ENCODE measurements at regions not wholly inside any gene's neighbourhood (a gene's known extent, or its start where the extent isn't known, plus 50 kb on each side); places are given as distances from the start of the nearest gene placed in this dataset.

DNA sequence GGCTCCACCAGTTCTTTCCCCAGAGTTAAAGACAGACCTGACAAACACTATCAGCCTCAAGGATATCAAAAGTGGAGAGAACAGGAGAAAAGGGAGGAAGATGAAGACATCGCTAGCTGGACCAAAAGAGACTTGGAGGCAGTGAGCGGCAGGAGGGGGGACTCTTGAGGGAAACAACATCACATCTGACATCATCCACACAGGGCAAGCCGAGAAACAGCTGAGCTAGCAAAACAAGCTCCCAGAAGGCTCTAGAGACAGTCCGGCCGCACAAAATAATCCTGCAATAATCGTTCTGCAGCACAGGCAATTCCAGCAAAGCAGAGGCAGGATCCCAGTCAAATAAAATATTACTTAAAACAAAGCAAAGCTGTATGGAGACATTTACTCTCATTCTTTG lies 239.8 kb downstream of the EN1 start:
- TF ChIP-seq NR3C1 (IDR thresholded peaks at IDR 0.05) (no peak), HOXB13 (CRISPR knock-in tag; IDR thresholded peaks at IDR 0.05; ENCODE audit: low read depth) (no peak), RARB (CRISPR knock-in tag; IDR thresholded peaks at IDR 0.05) (no peak), MAFK (IDR thresholded peaks at IDR 0.05; ENCODE audit: partially characterized antibody) (peak; percentile 71), TP53 (CRISPR knock-in tag; IDR thresholded peaks at IDR 0.05) (no peak), KDM1A (IDR thresholded peaks at IDR 0.05; ENCODE audit: low read depth) (no peak), NPAS2 (CRISPR knock-in tag; IDR thresholded peaks at IDR 0.05; ENCODE audit: borderline replicate concordance) (no peak)
- TF ChIP-seq, protein P1, sequence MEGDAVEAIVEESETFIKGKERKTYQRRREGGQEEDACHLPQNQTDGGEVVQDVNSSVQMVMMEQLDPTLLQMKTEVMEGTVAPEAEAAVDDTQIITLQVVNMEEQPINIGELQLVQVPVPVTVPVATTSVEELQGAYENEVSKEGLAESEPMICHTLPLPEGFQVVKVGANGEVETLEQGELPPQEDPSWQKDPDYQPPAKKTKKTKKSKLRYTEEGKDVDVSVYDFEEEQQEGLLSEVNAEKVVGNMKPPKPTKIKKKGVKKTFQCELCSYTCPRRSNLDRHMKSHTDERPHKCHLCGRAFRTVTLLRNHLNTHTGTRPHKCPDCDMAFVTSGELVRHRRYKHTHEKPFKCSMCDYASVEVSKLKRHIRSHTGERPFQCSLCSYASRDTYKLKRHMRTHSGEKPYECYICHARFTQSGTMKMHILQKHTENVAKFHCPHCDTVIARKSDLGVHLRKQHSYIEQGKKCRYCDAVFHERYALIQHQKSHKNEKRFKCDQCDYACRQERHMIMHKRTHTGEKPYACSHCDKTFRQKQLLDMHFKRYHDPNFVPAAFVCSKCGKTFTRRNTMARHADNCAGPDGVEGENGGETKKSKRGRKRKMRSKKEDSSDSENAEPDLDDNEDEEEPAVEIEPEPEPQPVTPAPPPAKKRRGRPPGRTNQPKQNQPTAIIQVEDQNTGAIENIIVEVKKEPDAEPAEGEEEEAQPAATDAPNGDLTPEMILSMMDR (IDR thresholded peaks at IDR 0.05): no peak
- Histone ChIP-seq H3K9me3 (no peaks in the 10 kb centered on the region), H3K4me3 (no peak overlapping the region), H3K27ac (no peak overlapping the region), H3K4me2 (no peak overlapping the region), H3K4me1 (no peaks in the 10 kb centered on the region)
- ATAC-seq (no peak), DNase-seq (ENCODE audit: low read depth in 1 of 2, low spot score in 1 of 2) (no peak), FAIRE-seq (no peak)
- WGBS (ENCODE audit: missing lambda C conversion rate): 13% methylated on average over 6 of the region's 6 CpGs
- CTCF ChIA-PET: interaction anchor here (2.3 kb wide), 1 partner anchor 248 kb away, joined by 8 read pairs; no protein-coding TSS in a partner anchor
- POLR2A ChIA-PET: no interaction called here

DNA sequence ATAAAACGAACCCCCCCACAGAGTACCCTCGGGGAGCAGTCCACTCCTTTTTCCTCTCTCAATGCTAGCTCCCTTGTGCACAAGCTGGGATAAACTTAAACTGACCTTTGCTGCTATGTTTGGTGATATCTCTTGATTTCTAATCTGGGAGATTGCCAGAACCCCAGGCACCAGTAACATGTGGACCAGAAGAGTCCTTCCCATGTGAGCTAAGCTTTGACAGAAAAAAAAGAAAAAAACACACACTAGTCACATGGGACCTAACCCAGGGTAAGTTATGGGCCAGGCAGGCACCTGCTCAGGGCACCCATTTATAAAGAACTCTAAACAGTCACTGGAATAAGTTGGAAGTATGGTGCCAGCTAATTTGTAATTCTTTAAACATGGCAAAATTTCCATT lies 242.6 kb downstream of the EN1 start:
- ATAC-seq: no peak
- POLR2A ChIA-PET: no interaction called here
- CTCF ChIA-PET: no interaction called here
- Histone ChIP-seq H3K9me3 (no peaks in the 10 kb centered on the region; the same call in 1 of the 3 replicates), H3K27ac (no peak overlapping the region), H3K4me1 (no peaks in the 10 kb centered on the region), H3K4me2 (no peak overlapping the region), H3K4me3 (no peak overlapping the region)
- 0% methylated on average over 2 of the region's 2 CpGs for WGBS (ENCODE audit: missing lambda C conversion rate)
- DNase-seq (ENCODE audit: low read depth in 1 of 2, low spot score in 1 of 2): no peak
- TF ChIP-seq CHD2 (IDR thresholded peaks at IDR 0.05; ENCODE audit: low read length, partially characterized antibody): no peak
- TF ChIP-seq, protein P2, sequence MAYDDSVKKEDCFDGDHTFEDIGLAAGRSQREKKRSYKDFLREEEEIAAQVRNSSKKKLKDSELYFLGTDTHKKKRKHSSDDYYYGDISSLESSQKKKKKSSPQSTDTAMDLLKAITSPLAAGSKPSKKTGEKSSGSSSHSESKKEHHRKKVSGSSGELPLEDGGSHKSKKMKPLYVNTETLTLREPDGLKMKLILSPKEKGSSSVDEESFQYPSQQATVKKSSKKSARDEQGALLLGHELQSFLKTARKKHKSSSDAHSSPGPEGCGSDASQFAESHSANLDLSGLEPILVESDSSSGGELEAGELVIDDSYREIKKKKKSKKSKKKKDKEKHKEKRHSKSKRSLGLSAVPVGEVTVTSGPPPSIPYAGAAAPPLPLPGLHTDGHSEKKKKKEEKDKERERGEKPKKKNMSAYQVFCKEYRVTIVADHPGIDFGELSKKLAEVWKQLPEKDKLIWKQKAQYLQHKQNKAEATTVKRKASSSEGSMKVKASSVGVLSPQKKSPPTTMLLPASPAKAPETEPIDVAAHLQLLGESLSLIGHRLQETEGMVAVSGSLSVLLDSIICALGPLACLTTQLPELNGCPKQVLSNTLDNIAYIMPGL (CRISPR knock-in tag; IDR thresholded peaks at IDR 0.05; ENCODE audit: borderline replicate concordance): no peak
- TF ChIP-seq HOXB5 (CRISPR knock-in tag; IDR thresholded peaks at IDR 0.05): no peak
- TF ChIP-seq ZSCAN20 (CRISPR knock-in tag; IDR thresholded peaks at IDR 0.05): no peak
- TF ChIP-seq, protein P3, sequence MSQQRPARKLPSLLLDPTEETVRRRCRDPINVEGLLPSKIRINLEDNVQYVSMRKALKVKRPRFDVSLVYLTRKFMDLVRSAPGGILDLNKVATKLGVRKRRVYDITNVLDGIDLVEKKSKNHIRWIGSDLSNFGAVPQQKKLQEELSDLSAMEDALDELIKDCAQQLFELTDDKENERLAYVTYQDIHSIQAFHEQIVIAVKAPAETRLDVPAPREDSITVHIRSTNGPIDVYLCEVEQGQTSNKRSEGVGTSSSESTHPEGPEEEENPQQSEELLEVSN (IDR thresholded peaks at IDR 0.05; ENCODE audit: borderline replicate concordance, low read depth): no peak
- no peak for TF ChIP-seq MAFK (IDR thresholded peaks at IDR 0.05; ENCODE audit: partially characterized antibody)
- no peak for TF ChIP-seq HDAC2 (IDR thresholded peaks at IDR 0.05)
- FAIRE-seq: no peak

DNA sequence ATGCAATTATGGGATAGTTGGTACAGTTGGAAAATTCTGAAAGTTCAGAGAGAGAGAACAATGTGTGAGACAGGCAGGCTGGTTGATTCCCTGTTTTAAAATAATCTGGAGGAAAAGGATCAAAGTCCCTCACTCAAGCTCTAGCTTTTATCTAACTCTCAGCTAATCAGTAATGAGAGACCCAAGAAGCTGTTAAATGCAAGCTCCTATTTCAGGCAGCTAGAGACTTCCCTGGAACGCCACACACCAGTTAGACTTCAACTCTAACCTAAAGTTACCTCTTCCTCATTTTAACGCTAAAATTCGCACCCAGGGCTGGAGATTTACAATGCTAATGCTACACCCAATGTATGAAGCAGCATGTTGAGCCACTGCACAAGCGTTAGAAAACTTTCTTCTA lies 243.1 kb downstream of the EN1 start:
- DNase-seq (ENCODE audit: low read depth in 1 of 2, low spot score in 1 of 2) (no peak), ATAC-seq (no peak), FAIRE-seq (no peak)
- TF ChIP-seq, protein P4, sequence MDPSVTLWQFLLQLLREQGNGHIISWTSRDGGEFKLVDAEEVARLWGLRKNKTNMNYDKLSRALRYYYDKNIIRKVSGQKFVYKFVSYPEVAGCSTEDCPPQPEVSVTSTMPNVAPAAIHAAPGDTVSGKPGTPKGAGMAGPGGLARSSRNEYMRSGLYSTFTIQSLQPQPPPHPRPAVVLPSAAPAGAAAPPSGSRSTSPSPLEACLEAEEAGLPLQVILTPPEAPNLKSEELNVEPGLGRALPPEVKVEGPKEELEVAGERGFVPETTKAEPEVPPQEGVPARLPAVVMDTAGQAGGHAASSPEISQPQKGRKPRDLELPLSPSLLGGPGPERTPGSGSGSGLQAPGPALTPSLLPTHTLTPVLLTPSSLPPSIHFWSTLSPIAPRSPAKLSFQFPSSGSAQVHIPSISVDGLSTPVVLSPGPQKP (IDR thresholded peaks at IDR 0.05; ENCODE audit: low read depth, low read length): no peak
- TF ChIP-seq EHF (CRISPR knock-in tag; IDR thresholded peaks at IDR 0.05) (no peak), KDM5A (IDR thresholded peaks at IDR 0.05) (no peak), BHLHE40 (IDR thresholded peaks at IDR 0.05; ENCODE audit: low read depth, low read length) (no peak), JUN (IDR thresholded peaks at IDR 0.05) (no peak), HOXA7 (CRISPR knock-in tag; IDR thresholded peaks at IDR 0.05) (no peak), CHD4 (IDR thresholded peaks at IDR 0.05; ENCODE audit: borderline replicate concordance) (no peak), POLR2A (IDR thresholded peaks at IDR 0.05; ENCODE audit: low read length) (no peak), FOSB (CRISPR knock-in tag; IDR thresholded peaks at IDR 0.05) (no peak), HDAC2 (IDR thresholded peaks at IDR 0.05) (no peak), MYC (IDR thresholded peaks at IDR 0.05; ENCODE audit: borderline replicate concordance, low read length) (no peak), TFCP2L1 (CRISPR knock-in tag; IDR thresholded peaks at IDR 0.05) (no peak), ZSCAN20 (CRISPR knock-in tag; IDR thresholded peaks at IDR 0.05) (no peak), PHF8 (IDR thresholded peaks at IDR 0.05; ENCODE audit: borderline replicate concordance, low read depth) (no peak)
- TF ChIP-seq, protein P5, sequence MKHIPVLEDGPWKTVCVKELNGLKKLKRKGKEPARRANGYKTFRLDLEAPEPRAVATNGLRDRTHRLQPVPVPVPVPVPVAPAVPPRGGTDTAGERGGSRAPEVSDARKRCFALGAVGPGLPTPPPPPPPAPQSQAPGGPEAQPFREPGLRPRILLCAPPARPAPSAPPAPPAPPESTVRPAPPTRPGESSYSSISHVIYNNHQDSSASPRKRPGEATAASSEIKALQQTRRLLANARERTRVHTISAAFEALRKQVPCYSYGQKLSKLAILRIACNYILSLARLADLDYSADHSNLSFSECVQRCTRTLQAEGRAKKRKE (CRISPR knock-in tag; IDR thresholded peaks at IDR 0.05; ENCODE audit: low read depth): no peak
- TF ChIP-seq, protein P1 (IDR thresholded peaks at IDR 0.05): no peak
- Histone ChIP-seq H3K9me3 (no peaks in the 10 kb centered on the region; the same call in 1 of the 3 replicates), H3K27ac (no peak overlapping the region), H3K4me3 (no peak overlapping the region), H3K4me2 (no peak overlapping the region), H3K4me1 (no peaks in the 10 kb centered on the region)
- ChIA-PET POLR2A (no interaction called here), CTCF (interaction anchor here (1.2 kb wide), 1 partner anchor 251 kb away, joined by 5 read pairs; no protein-coding TSS in a partner anchor)
- 2% methylated on average over 4 of the region's 4 CpGs for WGBS (ENCODE audit: missing lambda C conversion rate)
